Neural cell (in vitro differentiated cells): ENCODE measurements at regions not wholly inside any gene's neighbourhood (a gene's known extent, or its start where the extent isn't known, plus 50 kb on each side); places are given as distances from the start of the nearest gene placed in this dataset.

ENCODE experiments used
- H2AFZ ChIP-seq: fragments of 200-600, 300-800 bp; sonication (generic), shearing (Covaris generic); 2 replicates; pipeline ENCODE4 v1.6.0; 2014; ENCODE audit warnings: low read depth, mild to moderate bottlenecking, antibody characterized with exemption, low read length, moderate library complexity
- H3F3A ChIP-seq: fragments of 200-600 bp; shearing (Covaris generic); 2 replicates; pipeline ENCODE4 v1.6.1; 2016; ENCODE audit warnings: mild to moderate bottlenecking, moderate library complexity, mixed read lengths, antibody characterized with exemption, low read length; ENCODE audit not compliant: insufficient read depth, poor library complexity, severe bottlenecking
- H3K27ac ChIP-seq: fragments of 200-600, 300-800 bp; sonication (generic), shearing (Covaris generic); 2 replicates; pipeline ENCODE4 v1.5.1; 2014; ENCODE audit warnings: mild to moderate bottlenecking, low read length, moderate library complexity
- H3K27me3 ChIP-seq: fragments of 300-800, 200-600 bp; sonication (generic), shearing (Covaris generic); 2 replicates; pipeline ENCODE4 v1.6.0; 2014; ENCODE audit warnings: mild to moderate bottlenecking, low read depth, low read length, moderate library complexity; ENCODE audit not compliant: insufficient read depth
- H3K36me3 ChIP-seq: fragments of 300-800, 200-600 bp; sonication (generic), shearing (Covaris generic); 2 replicates; pipeline ENCODE4 v1.5.1; 2014; ENCODE audit warnings: mild to moderate bottlenecking, antibody characterized with exemption, low read length, moderate library complexity; ENCODE audit not compliant: insufficient read depth
- H3K4me2 ChIP-seq: fragments of 300-800, 200-600 bp; sonication (generic), shearing (Covaris generic); 2 replicates; pipeline ENCODE4 v1.6.0; 2014; ENCODE audit warnings: mild to moderate bottlenecking, low read length
- H3K4me3 ChIP-seq: fragments of 300-800, 200-600 bp; sonication (generic), shearing (Covaris generic); 2 replicates; pipeline ENCODE4 v1.5.1; 2014; ENCODE audit warnings: mild to moderate bottlenecking, low read length, moderate library complexity
- H3K79me2 ChIP-seq: fragments of 200-600 bp; shearing (Covaris generic); replicated peaks from 2 replicates; pipeline ENCODE4 v1.6.0; 2014; ENCODE audit warnings: mild to moderate bottlenecking, low read length, moderate library complexity; ENCODE audit not compliant: insufficient read depth
- H3K9ac ChIP-seq: fragments of 300-800, 200-600 bp; sonication (generic), shearing (Covaris generic); 2 replicates; pipeline ENCODE4 v1.6.1; 2016; ENCODE audit warnings: mild to moderate bottlenecking, low read length, mixed read lengths
- H3K9me2 ChIP-seq: fragments of 200-600 bp; shearing (Covaris generic); 2 replicates; pipeline ENCODE4 v1.6.1; 2016; ENCODE audit warnings: mild to moderate bottlenecking, low read length, mixed read lengths; ENCODE audit not compliant: insufficient read depth
- H3K9me3 ChIP-seq: fragments of 200-600, 300-800 bp; sonication (generic), shearing (Covaris generic); 2 replicates; pipeline ENCODE4 v1.6.1; 2016; ENCODE audit warnings: mild to moderate bottlenecking, mixed run types, low read length, moderate library complexity, mixed read lengths
- H4K20me1 ChIP-seq: fragments of 200-600 bp; shearing (Covaris generic); 2 replicates; pipeline ENCODE4 v1.6.1; 2016; ENCODE audit warnings: mild to moderate bottlenecking, mixed run types; ENCODE audit not compliant: insufficient read depth
- EP300 ChIP-seq: fragments of 450-650 bp; conservative IDR thresholded peaks from 2 replicates; pipeline ENCODE4 v1.6.1; 2014; ENCODE audit warnings: antibody characterized with exemption, mild to moderate bottlenecking, moderate library complexity; ENCODE audit not compliant: poor library complexity, severe bottlenecking
- EZH2 ChIP-seq: fragments of 200-600, 300-800 bp; shearing (Covaris generic), sonication (generic); IDR thresholded peaks from 2 replicates; pipeline ENCODE4 v1.6.1; 2014; ENCODE audit warnings: antibody characterized with exemption, low read length, borderline replicate concordance, mild to moderate bottlenecking; ENCODE audit not compliant: insufficient read depth, poor library complexity, severe bottlenecking
- MXI1 ChIP-seq: fragments of 450-650 bp; conservative IDR thresholded peaks from 2 replicates; pipeline ENCODE4 v1.6.1; 2014; ENCODE audit warnings: antibody characterized with exemption, mild to moderate bottlenecking; ENCODE audit not compliant: poor library complexity, severe bottlenecking
- POLR2AphosphoS5 ChIP-seq: IDR thresholded peaks from 2 replicates; pipeline ENCODE4 v1.6.1; 2012
- RAD21 ChIP-seq: fragments of 450-650 bp; conservative IDR thresholded peaks from 2 replicates; pipeline ENCODE4 v1.6.1; 2014; ENCODE audit warnings: antibody characterized with exemption, mild to moderate bottlenecking, moderate library complexity
- SMC3 ChIP-seq: fragments of 450-650 bp; conservative IDR thresholded peaks from 2 replicates; pipeline ENCODE4 v1.6.1; 2014; ENCODE audit warnings: antibody characterized with exemption, mild to moderate bottlenecking, moderate library complexity; ENCODE audit not compliant: poor library complexity
- TAF1 ChIP-seq: IDR thresholded peaks from 2 replicates; pipeline ENCODE4 v1.6.1; 2012; ENCODE audit warnings: low read depth
- TF ChIP-seq, protein P1 (sequence below): IDR thresholded peaks from 2 replicates; pipeline ENCODE4 v1.6.1; 2012; ENCODE audit warnings: borderline replicate concordance
- TF ChIP-seq, protein P2 (sequence below): fragments of 450-650 bp; IDR thresholded peaks from 2 replicates; pipeline ENCODE4 v1.5.1; 2014; ENCODE audit warnings: antibody characterized with exemption, mild to moderate bottlenecking, moderate library complexity; ENCODE audit not compliant: poor library complexity, severe bottlenecking

DNA sequence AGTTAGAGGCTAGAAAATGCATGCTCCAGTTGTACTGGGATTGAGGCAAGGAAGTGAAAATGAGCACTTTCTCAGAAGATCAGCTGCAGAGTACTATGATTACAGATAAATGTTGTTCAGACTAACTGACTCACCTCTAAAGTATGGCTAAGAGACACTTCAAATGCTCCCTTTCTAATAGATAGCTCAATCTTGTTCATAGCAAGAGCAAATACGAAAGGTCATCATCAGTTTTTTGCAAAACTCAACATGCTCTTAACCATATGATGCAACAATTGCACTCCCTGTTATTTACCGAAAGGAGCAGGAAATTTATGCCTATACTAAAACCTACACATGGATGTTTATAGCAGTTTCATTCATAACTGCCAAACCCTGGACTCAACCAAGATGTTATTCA, 838.4 kb upstream of the INTU start:
- Histone ChIP-seq H3F3A (no peaks in the 10 kb centered on the region), H3K9ac (no peak overlapping the region), H3K4me2 (no peak overlapping the region), H3K36me3 (no peaks in the 10 kb centered on the region), H3K27ac (no peak overlapping the region), H3K9me3 (no peaks in the 10 kb centered on the region), H4K20me1 (no peaks in the 10 kb centered on the region), H2AFZ (no peak overlapping the region), H3K9me2 (no peaks in the 10 kb centered on the region), H3K27me3 (no peaks in the 10 kb centered on the region), H3K4me3 (no peak overlapping the region), H3K79me2 (no peaks in the 10 kb centered on the region)
- TF ChIP-seq, protein P1, sequence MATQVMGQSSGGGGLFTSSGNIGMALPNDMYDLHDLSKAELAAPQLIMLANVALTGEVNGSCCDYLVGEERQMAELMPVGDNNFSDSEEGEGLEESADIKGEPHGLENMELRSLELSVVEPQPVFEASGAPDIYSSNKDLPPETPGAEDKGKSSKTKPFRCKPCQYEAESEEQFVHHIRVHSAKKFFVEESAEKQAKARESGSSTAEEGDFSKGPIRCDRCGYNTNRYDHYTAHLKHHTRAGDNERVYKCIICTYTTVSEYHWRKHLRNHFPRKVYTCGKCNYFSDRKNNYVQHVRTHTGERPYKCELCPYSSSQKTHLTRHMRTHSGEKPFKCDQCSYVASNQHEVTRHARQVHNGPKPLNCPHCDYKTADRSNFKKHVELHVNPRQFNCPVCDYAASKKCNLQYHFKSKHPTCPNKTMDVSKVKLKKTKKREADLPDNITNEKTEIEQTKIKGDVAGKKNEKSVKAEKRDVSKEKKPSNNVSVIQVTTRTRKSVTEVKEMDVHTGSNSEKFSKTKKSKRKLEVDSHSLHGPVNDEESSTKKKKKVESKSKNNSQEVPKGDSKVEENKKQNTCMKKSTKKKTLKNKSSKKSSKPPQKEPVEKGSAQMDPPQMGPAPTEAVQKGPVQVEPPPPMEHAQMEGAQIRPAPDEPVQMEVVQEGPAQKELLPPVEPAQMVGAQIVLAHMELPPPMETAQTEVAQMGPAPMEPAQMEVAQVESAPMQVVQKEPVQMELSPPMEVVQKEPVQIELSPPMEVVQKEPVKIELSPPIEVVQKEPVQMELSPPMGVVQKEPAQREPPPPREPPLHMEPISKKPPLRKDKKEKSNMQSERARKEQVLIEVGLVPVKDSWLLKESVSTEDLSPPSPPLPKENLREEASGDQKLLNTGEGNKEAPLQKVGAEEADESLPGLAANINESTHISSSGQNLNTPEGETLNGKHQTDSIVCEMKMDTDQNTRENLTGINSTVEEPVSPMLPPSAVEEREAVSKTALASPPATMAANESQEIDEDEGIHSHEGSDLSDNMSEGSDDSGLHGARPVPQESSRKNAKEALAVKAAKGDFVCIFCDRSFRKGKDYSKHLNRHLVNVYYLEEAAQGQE = peak; percentile 27
- no peak for TF ChIP-seq RAD21
- no peak for TF ChIP-seq TAF1
- peak; percentile 33 for TF ChIP-seq POLR2AphosphoS5
- TF ChIP-seq MXI1 = no peak

DNA sequence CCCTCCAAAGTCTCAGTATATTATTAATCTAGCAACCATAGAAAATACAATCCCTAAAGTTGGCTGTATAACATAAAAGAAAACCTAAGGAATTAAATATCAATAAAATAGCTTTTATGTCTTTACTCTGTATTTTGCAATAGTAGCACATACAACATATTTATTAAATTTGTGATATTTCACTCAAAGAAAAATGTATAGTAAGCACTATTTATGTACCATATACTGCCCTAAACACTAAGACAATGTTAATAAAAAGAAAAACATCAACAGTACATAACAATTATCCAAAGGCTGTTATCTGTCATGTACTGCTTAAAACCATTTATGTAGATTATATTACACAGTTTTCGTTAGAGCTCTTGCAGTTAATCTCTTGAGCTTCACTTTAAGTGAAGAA, 834.5 kb upstream of the INTU start:
- no peak overlapping the region for H2AFZ ChIP-seq

More for the DNA sequence above, 834.5 kb upstream of the INTU start:
- no peak overlapping the region for H3K27ac ChIP-seq
- H3K4me2 ChIP-seq = no peak overlapping the region
- no peaks in the 10 kb centered on the region for H4K20me1 ChIP-seq
- H3K27me3 ChIP-seq = no peaks in the 10 kb centered on the region
- H3K79me2 ChIP-seq = no peaks in the 10 kb centered on the region
- no peak overlapping the region for H3K4me3 ChIP-seq
- no peaks in the 10 kb centered on the region for H3K9me3 ChIP-seq
- H3K36me3 ChIP-seq = no peaks in the 10 kb centered on the region
- TF ChIP-seq POLR2AphosphoS5 = no peak
- no peak for TF ChIP-seq EP300
- no peak for TF ChIP-seq EZH2
- TF ChIP-seq RAD21 = no peak
- TF ChIP-seq, protein P1 = no peak
- TF ChIP-seq MXI1 = no peak
- TF ChIP-seq, protein P2, sequence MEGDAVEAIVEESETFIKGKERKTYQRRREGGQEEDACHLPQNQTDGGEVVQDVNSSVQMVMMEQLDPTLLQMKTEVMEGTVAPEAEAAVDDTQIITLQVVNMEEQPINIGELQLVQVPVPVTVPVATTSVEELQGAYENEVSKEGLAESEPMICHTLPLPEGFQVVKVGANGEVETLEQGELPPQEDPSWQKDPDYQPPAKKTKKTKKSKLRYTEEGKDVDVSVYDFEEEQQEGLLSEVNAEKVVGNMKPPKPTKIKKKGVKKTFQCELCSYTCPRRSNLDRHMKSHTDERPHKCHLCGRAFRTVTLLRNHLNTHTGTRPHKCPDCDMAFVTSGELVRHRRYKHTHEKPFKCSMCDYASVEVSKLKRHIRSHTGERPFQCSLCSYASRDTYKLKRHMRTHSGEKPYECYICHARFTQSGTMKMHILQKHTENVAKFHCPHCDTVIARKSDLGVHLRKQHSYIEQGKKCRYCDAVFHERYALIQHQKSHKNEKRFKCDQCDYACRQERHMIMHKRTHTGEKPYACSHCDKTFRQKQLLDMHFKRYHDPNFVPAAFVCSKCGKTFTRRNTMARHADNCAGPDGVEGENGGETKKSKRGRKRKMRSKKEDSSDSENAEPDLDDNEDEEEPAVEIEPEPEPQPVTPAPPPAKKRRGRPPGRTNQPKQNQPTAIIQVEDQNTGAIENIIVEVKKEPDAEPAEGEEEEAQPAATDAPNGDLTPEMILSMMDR = no peak
- no peak for TF ChIP-seq TAF1
- TF ChIP-seq SMC3 = no peak
- H3K9me2 ChIP-seq = no peaks in the 10 kb centered on the region
- H3K9ac ChIP-seq = no peak overlapping the region
- H3F3A ChIP-seq = no peaks in the 10 kb centered on the region
